A549 (cell line): ENCODE measurements at regions not wholly inside any gene's neighbourhood (a gene's known extent, or its start where the extent isn't known, plus 50 kb on each side); places are given as distances from the start of the nearest gene placed in this dataset.

Experiments
- ATAC-seq, 2 experiments: fragments of 200-7000 bp in 1 of 2; fragments of >200 bp in 1 of 2; cut with Nextera tagmentation in 1 of 2; cut with Tn5 transposase in 1 of 2; 3 replicates each; pipeline versions ENCODE4 v1.8.0 to v1.9.1; 2018 to 2020; ENCODE audit warnings: mild to moderate bottlenecking in 1 of 2, moderate library complexity in 1 of 2
- CTCF ChIA-PET: fragments of 300-600 bp; sonication (Branson Sonifier 250); formaldehyde crosslinking; extraction: SDS; loops from one replicate; lab custom pipeline; 2021; ENCODE audit warnings: antibody characterized with exemption, inconsistent platforms; lab: Yijun Ruan, JAX
- POLR2A ChIA-PET: fragments of 350-600 bp; formaldehyde crosslinking; extraction: SDS; loops from one replicate; lab custom pipeline; 2021; ENCODE audit warnings: antibody characterized with exemption, inconsistent platforms; lab: Yijun Ruan, JAX
- DNase-seq, 2 experiments: peaks; one replicate each; pipeline versions ENCODE4 v3.0.0 to v3.0.0-alpha.2; 2011 to 2016; ENCODE audit warnings: low read depth in 1 of 2, low spot score in 1 of 2
- FAIRE-seq: peaks from 2 replicates; lab custom pipeline; 2011; peaks lifted over from hg19 to GRCh38; lab: Jason Lieb, UNC
- H3K27ac ChIP-seq, 2 experiments: fragments of >200 bp; sonication (Bioruptor Twin); formaldehyde crosslinking; 3 replicates each; pipeline ENCODE4 v1.5.1; 2016 to 2017
- H3K4me1 ChIP-seq: fragments of >200 bp; sonication (Bioruptor Twin); formaldehyde crosslinking; 3 replicates; pipeline ENCODE4 v1.6.1; 2016
- H3K4me2 ChIP-seq: fragments of >200 bp; sonication (Bioruptor Twin); formaldehyde crosslinking; 3 replicates; pipeline ENCODE4 v1.6.1; 2016
- H3K4me3 ChIP-seq: fragments of >200 bp; sonication (Bioruptor Twin); formaldehyde crosslinking; 3 replicates; pipeline ENCODE4 v1.5.1; 2016
- H3K9me3 ChIP-seq: fragments of >200 bp; sonication (Bioruptor Twin); formaldehyde crosslinking; 3 replicates; pipeline ENCODE4 v1.6.1; 2016
- BHLHE40 ChIP-seq: IDR thresholded peaks from 2 replicates; pipeline ENCODE4 v1.6.1; 2012; ENCODE audit warnings: low read depth, low read length, inconsistent platforms
- CBX2 ChIP-seq: fragments of 200-600 bp; sonication (generic); IDR thresholded peaks from 2 replicates; pipeline ENCODE4 v1.6.1; 2016; ENCODE audit warnings: low read depth, mild to moderate bottlenecking, borderline replicate concordance
- CEBPB ChIP-seq, 2 experiments: fragments of >200 bp in 1 of 2; sonication (Bioruptor Twin) in 1 of 2; formaldehyde crosslinking in 1 of 2; IDR thresholded peaks; 2 replicates each; pipeline ENCODE4 v1.6.1; 2012 to 2016
- CHD2 ChIP-seq: fragments of 150-350 bp; IDR thresholded peaks from 2 replicates; pipeline ENCODE4 v1.6.1; 2014; ENCODE audit warnings: low read length; ENCODE audit not compliant: partially characterized antibody
- E2F6 ChIP-seq: IDR thresholded peaks from 2 replicates; pipeline ENCODE4 v1.6.1; 2012; ENCODE audit warnings: low read depth, borderline replicate concordance
- EP300 ChIP-seq, 2 experiments: fragments of >200 bp; sonication (Bioruptor Twin); formaldehyde crosslinking; IDR thresholded peaks; 2 replicates in 1 of 2; 3 replicates in 1 of 2; pipeline ENCODE4 v1.6.1; 2016 to 2017
- ESRRA ChIP-seq: fragments of 150-350 bp; IDR thresholded peaks from 2 replicates; pipeline ENCODE4 v1.6.1; 2014; ENCODE audit warnings: mild to moderate bottlenecking, low read length, borderline replicate concordance
- FOSL2 ChIP-seq, 2 experiments: fragments of 450-650 bp in 1 of 2; fragments of >200 bp in 1 of 2; sonication (Bioruptor Twin) in 1 of 2; formaldehyde crosslinking; IDR thresholded peaks; 2 replicates each; pipeline versions ENCODE4 v1.5.0 to v1.6.1; 2016 to 2020; ENCODE audit warnings: mild to moderate bottlenecking in 1 of 2, moderate library complexity in 1 of 2
- HOXB5 ChIP-seq: fragments of 250-450 bp; sonication (Bioruptor Pico); IDR thresholded peaks from 2 replicates; pipeline ENCODE4 v1.5.0; 2020; ENCODE audit warnings: mild to moderate bottlenecking, moderate library complexity
- JUN ChIP-seq, 2 experiments: fragments of >200 bp; sonication (Bioruptor Twin); formaldehyde crosslinking; IDR thresholded peaks; 2 replicates in 1 of 2; 3 replicates in 1 of 2; pipeline ENCODE4 v1.6.1; 2016 to 2017
- MYC ChIP-seq: IDR thresholded peaks from 2 replicates; pipeline ENCODE4 v1.6.1; 2012; ENCODE audit warnings: mild to moderate bottlenecking, inconsistent platforms, low read length, improper control_type of control experiment, borderline replicate concordance
- NPAS2 ChIP-seq: fragments of 250-450 bp; sonication (Bioruptor Pico); IDR thresholded peaks from 2 replicates; pipeline ENCODE4 v1.8.0; 2022; ENCODE audit warnings: mild to moderate bottlenecking, moderate library complexity, borderline replicate concordance
- PHF8 ChIP-seq: fragments of 200-600 bp; sonication (generic); IDR thresholded peaks from 2 replicates; pipeline ENCODE4 v1.6.1; 2016; ENCODE audit warnings: low read depth, mild to moderate bottlenecking, antibody characterized with exemption, moderate library complexity, borderline replicate concordance
- POLR2A ChIP-seq: IDR thresholded peaks from 2 replicates; pipeline ENCODE4 v1.6.1; 2012; ENCODE audit warnings: mild to moderate bottlenecking, low read length
- SREBF2 ChIP-seq: fragments of 450-650 bp; IDR thresholded peaks from 2 replicates; pipeline ENCODE4 v1.6.1; 2014; ENCODE audit warnings: mild to moderate bottlenecking, moderate library complexity
- TFCP2L1 ChIP-seq: fragments of 250-450 bp; sonication (Bioruptor Pico); IDR thresholded peaks from 2 replicates; pipeline ENCODE4 v1.5.0; 2021; ENCODE audit warnings: mild to moderate bottlenecking
- TP53 ChIP-seq: fragments of 250-450 bp; sonication (Bioruptor Pico); IDR thresholded peaks from 2 replicates; pipeline ENCODE4 v1.5.0; 2021; ENCODE audit warnings: mild to moderate bottlenecking, moderate library complexity
- WGBS: methylation state at CpG from one replicate; pipeline ENCODE4 v1.1.6; 2017; ENCODE audit errors: missing lambda C conversion rate; 5-methylcytosine and 5-hydroxymethylcytosine counted together
- TF ChIP-seq, protein P1 (sequence below): fragments of >200 bp; sonication (Bioruptor Twin); formaldehyde crosslinking; IDR thresholded peaks from 2 replicates; pipeline ENCODE4 v1.6.1; 2016
- TF ChIP-seq, protein P2 (sequence below): fragments of >200 bp; sonication (Bioruptor Twin); formaldehyde crosslinking; IDR thresholded peaks from 3 replicates; pipeline ENCODE4 v1.6.1; 2016
- TF ChIP-seq, protein P3 (sequence below): fragments of 250-450 bp; sonication (Bioruptor Pico); IDR thresholded peaks from 2 replicates; pipeline ENCODE4 v1.5.0; 2021; ENCODE audit warnings: mild to moderate bottlenecking, moderate library complexity, borderline replicate concordance

GRCh38 chr5:166602271-166602670 lies 1689.2 kb upstream of the WWC1 start:
- no peak for ATAC-seq
- TF ChIP-seq NPAS2 (CRISPR knock-in tag) (no peak), MYC (no peak), HOXB5 (CRISPR knock-in tag) (no peak), CBX2 (no peak), CHD2 (no peak), BHLHE40 (no peak), FOSL2 (IDR thresholded peaks at IDR 0.05) (no peak), FOSL2 (CRISPR knock-in tag; IDR thresholded peaks at IDR 0.05) (no peak), SREBF2 (no peak), CEBPB (IDR thresholded peaks at IDR 0.05) (no peak), EP300 (IDR thresholded peaks at IDR 0.05) (no peak), PHF8 (no peak), ESRRA (no peak), TP53 (CRISPR knock-in tag) (no peak)
- TF ChIP-seq, protein P1, sequence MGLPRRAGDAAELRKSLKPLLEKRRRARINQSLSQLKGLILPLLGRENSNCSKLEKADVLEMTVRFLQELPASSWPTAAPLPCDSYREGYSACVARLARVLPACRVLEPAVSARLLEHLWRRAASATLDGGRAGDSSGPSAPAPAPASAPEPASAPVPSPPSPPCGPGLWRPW, result no peak
- TF ChIP-seq, protein P2, sequence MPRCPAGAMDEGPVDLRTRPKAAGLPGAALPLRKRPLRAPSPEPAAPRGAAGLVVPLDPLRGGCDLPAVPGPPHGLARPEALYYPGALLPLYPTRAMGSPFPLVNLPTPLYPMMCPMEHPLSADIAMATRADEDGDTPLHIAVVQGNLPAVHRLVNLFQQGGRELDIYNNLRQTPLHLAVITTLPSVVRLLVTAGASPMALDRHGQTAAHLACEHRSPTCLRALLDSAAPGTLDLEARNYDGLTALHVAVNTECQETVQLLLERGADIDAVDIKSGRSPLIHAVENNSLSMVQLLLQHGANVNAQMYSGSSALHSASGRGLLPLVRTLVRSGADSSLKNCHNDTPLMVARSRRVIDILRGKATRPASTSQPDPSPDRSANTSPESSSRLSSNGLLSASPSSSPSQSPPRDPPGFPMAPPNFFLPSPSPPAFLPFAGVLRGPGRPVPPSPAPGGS, result no peak
- no peaks in the 10 kb centered on the region for H3K9me3 ChIP-seq
- POLR2A ChIA-PET, result no interaction called here
- H3K27ac ChIP-seq, result no peak overlapping the region
- H3K4me2 ChIP-seq, result no peak overlapping the region
- no peaks in the 10 kb centered on the region for H3K4me1 ChIP-seq
- WGBS, result 4% methylated on average over 2 of the region's 2 CpGs
- CTCF ChIA-PET, result no interaction called here
- no peak overlapping the region for H3K4me3 ChIP-seq
- no peak for FAIRE-seq
- DNase-seq, result no peak

DNA sequence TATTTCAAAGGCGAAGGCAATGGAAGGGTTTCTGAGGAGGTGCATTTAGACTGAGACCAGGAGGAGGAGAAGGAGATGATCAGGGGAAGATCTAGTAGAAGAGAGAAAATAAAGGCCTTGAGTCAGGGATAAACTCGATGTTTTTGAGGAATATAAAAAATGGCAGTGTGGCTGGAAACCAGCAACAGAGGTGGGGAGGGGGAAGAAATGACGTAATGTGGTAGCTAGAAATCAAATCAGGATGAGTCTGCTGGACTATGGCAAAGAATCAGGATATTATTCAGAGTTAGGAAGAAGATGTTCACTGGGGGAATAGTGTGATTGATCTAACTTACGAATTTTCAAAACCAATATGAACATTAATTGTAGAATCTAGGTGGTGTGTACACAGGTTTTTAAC lies 1673.9 kb upstream of the WWC1 start:
- ATAC-seq (no peak), FAIRE-seq (no peak), DNase-seq (no peak)
- under 1% methylated on average over 4 of the region's 4 CpGs for WGBS
- no peak for TF ChIP-seq E2F6
- no peak for TF ChIP-seq TFCP2L1 (CRISPR knock-in tag)
- TF ChIP-seq, protein P3, sequence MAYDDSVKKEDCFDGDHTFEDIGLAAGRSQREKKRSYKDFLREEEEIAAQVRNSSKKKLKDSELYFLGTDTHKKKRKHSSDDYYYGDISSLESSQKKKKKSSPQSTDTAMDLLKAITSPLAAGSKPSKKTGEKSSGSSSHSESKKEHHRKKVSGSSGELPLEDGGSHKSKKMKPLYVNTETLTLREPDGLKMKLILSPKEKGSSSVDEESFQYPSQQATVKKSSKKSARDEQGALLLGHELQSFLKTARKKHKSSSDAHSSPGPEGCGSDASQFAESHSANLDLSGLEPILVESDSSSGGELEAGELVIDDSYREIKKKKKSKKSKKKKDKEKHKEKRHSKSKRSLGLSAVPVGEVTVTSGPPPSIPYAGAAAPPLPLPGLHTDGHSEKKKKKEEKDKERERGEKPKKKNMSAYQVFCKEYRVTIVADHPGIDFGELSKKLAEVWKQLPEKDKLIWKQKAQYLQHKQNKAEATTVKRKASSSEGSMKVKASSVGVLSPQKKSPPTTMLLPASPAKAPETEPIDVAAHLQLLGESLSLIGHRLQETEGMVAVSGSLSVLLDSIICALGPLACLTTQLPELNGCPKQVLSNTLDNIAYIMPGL (CRISPR knock-in tag), result no peak
- no peak for TF ChIP-seq CEBPB (IDR thresholded peaks at IDR 0.05)
- TF ChIP-seq POLR2A, result no peak
- TF ChIP-seq JUN (IDR thresholded peaks at IDR 0.05), result no peak
- TF ChIP-seq, protein P2, result no peak
- H3K4me2 ChIP-seq, result no peak overlapping the region
- no peak overlapping the region for H3K27ac ChIP-seq
- no peaks in the 10 kb centered on the region for H3K9me3 ChIP-seq
- CTCF ChIA-PET, result no interaction called here
- POLR2A ChIA-PET, result no interaction called here
- no peaks in the 10 kb centered on the region for H3K4me1 ChIP-seq
- H3K4me3 ChIP-seq, result no peak overlapping the region
